UCSD-AML1 (cell line): ENCODE measurements at regions not wholly inside any gene's neighbourhood (a gene's known extent, or its start where the extent isn't known, plus 50 kb on each side); places are given as distances from the start of the nearest gene placed in this dataset.

Source experiments
- DNase-seq: peaks from one replicate; lab custom pipeline; 2025; ENCODE audit not compliant: unreplicated experiment; lab: John Stamatoyannopoulos, UW

DNA sequence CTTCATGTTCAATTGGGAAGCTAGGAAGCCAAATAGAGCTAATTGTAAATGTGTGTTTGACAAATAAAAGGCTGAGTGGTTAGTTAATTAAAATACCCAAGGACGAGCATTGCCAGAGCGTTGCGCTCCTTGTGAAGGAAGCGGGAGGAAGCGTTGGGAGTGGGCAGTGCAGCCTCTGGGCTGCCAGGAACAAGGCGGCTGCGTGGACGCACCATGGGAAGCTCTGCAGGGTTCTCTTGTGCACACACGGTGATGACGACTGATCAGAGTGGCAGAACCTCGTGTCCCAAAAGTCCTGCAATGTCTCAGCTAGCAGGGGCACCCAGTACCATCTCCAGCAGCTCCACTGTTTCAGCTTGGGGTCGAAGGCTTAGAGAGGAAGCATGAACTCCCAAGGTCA lies 546.6 kb upstream of the TMEM132C start:
- no peak for DNase-seq

DNA sequence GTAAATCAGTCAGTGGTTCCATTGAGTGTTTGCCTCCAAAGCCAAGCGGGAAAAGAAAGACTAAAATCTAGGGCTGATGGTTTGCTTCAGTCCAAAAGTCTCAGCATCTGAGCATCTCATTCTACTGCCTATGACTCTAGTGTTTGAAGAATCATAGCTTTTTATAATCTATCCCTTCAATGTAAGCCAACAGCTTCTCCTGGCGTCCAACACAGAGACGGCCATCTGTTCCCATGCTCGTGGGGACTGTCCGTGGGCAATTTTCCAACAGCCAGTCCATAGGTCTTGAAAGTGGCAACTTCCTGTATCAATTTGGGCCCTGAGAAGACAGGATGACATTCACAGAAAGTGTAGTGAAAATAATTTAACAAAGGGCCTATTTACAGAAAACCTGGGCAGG lies 544.4 kb upstream of the TMEM132C start:
- no peak for DNase-seq

DNA sequence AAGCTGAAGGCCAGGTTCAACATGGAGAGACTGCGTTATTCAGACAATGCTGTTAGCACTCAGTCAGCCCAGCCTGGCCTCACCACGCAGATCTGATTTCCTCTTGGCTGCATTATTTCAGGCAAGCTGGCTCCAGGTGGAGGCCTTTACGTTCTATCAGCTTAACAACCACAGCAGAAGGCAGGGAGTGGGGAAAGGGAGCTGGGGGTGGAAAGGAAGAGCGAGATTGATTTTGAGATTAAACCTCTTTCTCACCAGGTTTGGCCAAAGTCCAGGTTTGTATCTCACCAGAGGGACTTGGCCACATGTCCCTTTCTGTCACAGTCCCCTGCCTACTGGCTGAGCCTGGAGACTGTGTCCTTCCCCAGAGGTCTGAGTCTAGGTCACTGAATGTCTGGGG lies 543.7 kb upstream of the TMEM132C start:
- no peak for DNase-seq

DNA sequence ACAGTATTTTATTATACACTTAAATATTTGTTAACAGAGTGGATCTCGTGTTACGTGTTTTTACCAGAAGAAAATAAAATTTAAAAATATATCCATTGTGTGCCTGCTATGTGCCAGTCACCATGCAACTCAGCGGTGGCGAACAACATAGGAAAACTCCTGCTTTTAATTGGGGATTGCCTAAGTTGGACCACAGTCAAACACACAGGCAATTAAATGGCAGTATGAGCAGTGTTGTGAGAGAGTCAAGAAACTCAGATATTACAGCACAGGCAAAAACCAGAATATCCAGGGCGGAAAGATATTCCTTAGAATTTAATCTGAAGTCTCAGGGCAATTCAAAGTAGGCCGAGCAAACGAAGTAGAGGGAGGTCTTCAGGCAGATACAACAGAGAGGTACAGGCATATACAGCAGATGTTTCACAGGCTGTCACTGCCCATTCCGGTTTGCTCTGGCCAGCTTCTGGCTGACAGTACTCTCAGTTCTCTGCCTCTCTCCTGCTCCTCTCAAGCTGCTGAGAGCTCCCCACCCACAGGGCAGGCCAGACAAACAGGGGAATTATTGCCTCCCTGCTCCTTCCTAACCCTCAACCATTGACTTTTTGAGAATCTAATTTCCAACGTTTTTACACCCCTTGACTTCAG lies 540.2 kb upstream of the TMEM132C start:
- DNase-seq: no peak

DNA sequence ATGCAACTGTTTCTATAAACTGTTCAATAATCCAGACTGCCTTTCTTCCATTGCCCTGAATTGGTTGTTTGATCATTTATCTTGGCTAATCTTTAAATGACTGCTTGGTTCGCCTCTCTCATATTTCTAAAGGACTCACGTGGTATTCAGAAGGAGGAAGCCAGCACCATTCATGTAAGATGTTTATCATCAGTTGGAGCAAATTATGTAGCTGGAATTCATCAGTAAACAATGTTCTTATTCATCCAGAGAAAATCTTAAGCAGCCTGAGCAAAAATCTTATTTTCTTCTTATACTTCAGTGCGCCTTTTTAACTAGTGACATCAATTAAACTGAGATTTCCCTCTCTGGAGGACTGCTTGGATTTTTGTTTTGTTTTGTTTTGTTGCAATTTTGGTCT lies 538.7 kb upstream of the TMEM132C start:
- DNase-seq: no peak

DNA sequence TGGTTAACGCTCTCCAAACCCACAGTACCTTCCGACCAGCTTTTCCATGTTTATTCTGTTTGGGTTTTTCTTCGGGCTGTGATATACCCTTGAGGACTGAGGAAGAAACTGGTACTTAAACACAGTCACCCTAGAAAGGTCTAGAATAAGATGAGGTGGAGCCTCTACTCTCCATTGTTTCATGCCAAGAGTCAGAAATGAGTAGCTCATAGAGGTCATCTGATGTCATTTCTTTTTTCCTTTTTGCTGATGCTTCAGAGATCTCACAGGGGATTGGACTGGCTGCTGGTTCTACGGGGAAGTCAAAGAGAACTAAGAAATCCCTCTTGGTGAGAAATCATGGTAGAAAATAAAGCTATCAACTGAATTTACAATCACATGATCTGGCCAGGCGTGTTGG lies 538.2 kb upstream of the TMEM132C start:
- no peak for DNase-seq

DNA sequence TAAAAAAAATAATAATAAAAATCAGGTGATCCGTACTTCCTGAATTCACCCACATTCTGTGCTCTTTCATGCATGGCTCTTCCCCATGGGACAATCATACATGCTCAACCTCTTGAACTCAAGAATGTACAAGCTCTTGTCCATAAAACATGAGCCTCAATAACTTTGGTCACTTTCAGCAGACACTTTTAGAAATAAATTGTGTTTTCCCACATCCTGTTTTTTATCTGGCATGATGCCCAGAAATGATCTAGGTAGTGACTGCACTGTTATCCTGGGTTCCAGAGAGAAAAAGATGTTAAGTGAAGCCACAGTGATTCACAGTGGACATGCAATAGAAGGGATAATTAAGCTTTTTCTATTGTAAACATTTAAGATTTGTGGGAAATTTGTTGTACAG lies 537.6 kb upstream of the TMEM132C start:
- no peak for DNase-seq

DNA sequence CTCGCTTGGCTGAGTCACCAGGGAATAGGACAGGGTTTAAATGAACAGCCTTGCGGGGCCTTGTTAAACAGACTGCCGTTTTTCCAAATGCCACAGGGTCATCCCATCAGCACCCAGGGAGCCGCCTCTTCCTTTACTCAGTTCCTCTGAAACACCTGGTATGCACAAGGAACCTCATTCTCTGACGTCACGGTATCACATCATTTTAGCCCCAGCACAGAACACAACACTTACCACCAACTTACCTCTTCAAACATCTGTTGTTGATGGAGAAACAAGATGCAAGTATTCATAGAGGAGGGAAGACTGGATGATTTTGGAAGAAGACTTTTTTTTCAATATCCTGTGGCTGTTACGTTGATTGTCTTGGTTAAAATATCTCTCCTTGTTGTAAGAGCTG lies 535.3 kb upstream of the TMEM132C start:
- DNase-seq: no peak

DNA sequence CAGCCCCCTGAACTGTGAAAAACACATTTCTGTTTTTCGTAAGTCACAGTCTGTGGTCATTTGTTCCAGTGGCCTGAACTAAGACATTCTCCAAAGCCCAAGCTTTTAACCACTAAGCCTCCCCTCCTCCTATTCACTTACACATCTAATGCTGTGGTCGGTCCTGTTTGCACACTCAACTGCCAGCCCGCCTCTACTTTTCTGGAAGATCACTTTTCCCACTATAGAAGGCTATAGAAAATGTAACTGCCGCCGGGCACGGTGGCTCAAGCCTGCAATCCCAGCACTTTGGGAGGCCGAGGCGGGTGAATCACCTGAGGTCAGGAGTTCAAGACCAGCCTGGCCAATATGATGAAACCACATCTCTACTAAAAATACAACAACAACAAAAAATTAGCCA lies 524.7 kb upstream of the TMEM132C start:
- DNase-seq: no peak

DNA sequence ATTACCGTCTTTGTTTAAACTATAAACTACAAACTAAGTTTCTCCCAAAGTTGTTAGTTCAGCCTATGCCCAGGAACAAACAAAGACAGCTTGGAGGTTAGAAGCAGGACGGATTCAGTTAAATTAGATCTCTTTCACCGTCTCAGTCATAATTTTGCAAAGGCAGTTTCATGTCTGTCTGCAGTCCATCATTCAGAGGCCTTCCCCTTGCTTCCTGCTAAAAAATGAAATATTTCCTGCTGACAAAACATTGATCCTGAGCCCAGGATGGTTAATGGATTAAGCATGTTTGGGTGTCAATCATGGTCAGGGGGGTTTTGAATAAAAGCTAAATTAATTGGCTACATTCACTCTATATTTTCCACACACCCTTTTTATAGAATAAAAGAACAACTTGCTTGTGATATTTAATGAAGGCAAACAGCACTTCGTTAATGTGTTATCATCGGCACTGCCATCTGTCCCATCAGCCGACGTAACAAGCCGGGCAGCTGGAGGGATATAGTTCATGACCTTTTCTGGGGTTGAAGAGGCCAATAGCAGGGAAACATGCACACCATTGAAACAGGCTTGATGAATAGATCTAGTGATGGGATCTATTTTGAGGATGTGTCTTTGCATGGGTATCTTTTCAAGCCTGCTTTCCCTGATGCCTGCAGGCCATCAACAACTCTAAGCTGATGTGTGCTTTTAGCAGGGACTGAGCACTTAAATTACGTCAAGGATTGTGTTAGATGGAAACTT lies 521.3 kb upstream of the TMEM132C start:
- no peak for DNase-seq

DNA sequence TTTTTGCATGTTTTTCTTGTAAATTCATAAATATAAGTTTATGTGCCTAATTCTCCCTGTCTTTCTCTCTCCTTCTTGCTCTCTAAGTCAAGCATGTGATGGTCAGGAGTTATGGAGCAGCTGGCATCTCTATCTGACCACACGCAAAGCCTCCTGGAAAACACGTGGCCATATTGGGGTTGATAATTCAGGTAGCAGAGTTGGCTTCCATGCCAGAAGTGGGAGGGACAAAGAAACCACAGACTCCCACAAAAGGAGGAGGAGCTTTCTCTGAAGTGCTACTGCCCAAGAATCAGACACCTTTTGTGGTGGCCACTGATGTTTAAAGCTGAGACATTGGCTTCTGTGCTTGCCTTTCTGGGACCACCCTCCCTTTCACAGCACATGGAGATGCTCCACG lies 517.6 kb upstream of the TMEM132C start:
- DNase-seq: no peak

DNA sequence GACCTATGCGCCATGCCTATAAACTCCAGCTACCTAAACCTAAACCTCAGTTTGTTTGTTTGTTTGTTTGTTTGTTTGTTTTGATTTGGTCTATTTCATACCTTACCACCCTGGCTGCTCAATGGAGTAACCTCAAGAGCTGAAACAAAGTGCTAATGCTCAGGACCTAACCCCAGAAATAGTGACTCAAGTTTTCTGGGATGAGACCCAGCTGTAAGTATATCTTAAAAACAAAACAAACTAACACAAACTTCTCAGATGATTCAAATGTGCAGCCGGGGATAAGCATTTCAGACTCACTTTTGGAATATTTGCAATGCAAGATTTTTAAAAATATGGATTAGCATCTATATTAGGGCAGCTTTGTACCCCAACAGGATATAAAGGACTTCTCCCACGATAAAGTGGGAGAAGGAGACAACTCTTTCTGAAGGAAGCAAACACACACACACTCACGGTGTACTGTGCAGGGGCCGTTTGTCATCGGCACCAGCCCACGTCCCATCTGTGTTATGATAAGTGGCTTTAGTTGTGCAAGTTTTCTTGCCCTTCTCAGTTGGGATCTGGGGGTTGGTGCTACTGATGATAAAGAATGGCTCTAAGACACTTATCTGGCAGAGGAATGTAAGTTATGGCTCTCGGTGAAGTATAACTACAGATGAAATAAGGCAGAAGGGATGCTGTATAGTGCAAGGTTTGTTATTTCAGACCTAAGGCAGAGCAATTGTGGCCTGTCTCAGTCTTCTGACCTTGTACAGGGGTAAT lies 516.7 kb upstream of the TMEM132C start:
- DNase-seq: no peak

DNA sequence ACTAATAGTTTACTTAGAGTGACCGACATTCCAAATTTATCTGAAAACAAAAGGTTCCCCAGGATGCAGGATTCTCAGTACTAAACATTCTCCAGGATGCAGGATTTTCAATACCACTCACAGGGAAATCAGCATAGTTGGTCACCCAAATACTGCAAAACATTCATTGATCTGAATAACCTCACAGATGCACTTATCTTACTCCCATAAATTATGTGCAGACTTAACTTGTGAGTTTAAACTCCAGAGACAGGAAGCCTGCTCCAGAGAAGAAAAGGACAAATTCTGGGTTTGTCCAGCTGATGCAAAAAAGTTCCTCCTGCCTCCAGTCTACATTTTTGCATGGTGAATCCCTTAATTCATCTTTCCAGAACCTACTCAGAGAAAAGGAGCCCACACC lies 514.2 kb upstream of the TMEM132C start:
- DNase-seq: no peak

DNA sequence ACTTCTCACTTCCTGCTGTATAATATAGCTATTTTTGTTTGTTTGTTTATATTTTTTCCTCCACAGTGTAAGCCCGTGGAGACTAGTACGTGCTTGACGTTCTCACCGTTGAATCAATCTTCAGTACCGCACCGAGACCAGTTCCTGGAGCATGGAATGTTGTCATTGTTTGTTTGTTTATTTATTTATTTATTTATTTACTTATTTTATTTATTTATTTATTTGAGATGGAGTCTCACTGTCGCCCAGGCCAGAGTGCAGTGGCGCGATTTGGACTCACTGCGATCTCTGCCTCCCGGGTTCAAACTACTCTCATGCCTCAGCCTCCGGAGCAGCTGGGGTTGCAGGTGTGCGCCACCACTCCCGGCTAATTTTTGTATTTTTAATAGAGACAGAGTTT lies 506.6 kb upstream of the TMEM132C start:
- no peak for DNase-seq

DNA sequence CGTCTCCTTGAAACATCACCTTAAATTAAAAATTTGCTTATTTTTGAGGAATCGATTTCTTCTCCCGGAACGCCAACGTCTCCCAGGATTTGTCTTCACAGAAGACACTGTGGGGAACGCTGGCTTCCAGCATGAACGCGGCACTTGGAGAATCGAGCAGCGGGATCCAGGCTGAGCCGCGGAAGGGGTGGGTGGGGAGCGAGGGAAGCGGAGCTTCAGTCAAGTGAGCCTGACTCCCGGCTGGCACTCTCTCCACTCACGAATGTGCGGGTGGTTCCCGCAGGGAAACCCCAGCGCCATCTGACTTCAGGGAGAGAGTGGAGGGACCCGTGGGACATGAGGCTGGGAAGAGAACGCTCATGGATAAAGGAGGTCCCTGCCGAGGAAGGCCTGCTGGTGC lies 506.0 kb upstream of the TMEM132C start:
- no peak for DNase-seq

DNA sequence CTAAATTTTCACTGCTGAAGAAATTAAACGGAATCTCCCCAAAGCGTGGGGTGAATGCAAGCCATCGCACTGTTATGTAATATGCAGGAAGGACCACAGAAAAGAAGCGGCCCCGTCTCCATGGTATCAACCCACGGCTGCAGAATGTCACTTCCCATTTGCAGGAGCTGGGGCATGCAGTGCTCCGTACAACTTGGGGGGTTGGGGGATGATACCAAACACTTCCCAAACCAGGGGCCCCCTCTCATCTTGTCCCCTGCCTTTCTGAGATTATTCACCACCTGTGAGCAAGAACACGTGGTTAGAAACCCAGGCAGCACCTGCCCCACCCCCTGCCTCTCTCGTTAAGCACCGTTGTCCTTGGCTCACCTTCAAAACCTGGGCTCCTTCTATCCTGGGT lies 505.1 kb upstream of the TMEM132C start:
- peak; percentile 11 for DNase-seq

DNA sequence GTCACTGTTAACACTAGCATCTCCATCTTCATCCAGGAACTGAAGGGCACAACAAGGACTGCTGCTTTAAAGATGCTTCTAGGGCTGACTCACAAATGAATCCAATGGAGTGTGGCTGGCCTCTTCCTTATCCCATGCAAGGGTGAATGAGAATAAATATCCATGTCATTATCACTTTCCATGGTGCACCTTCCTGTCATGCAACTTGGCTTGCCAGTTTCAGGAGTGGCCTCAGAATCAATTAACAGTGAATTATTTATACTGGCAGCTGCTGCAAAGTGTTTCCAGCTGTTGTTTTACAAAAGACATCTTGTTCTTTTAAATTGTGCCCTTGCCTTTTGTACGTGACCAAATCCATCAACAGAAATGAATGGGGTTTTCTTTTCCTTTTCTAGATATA lies 499.3 kb upstream of the TMEM132C start:
- DNase-seq: no peak

DNA sequence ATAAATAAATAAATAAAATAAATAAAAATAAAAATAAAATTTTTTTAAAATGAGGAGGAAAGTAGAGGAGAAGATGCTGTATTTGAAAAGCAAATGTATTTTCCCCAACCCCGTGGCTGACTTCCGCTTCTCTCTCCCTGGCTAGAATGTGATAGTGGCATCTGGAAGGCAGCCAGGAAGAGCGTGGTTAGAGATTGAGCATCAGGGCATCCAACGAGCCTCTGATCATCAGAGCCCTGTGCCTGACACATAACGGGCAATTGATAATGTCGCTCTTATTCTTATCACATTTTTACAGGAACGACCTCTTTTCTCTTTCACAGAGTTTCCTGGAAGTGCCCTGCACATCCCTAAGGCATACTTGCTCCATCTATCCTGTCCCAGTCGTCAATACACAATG lies 496.9 kb upstream of the TMEM132C start:
- DNase-seq: peak; percentile 42

DNA sequence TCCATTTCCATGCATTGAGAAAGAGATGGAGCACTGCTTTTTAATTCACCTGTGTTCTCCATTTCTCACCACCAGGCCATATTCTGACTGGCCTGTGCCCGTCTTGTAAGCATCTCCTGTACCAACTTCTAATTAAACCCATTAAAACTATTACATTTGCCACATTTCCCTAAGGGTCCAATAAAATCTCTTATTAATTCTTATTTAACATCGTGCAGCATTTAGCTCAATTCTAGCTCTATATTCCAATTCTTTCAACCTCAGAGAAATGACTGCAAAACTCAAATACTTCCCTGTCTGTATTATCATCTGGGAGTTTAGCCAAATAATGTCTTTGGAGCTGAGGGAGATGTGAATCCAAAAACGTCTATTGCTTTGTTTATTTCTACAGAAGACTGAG lies 495.4 kb upstream of the TMEM132C start:
- no peak for DNase-seq

DNA sequence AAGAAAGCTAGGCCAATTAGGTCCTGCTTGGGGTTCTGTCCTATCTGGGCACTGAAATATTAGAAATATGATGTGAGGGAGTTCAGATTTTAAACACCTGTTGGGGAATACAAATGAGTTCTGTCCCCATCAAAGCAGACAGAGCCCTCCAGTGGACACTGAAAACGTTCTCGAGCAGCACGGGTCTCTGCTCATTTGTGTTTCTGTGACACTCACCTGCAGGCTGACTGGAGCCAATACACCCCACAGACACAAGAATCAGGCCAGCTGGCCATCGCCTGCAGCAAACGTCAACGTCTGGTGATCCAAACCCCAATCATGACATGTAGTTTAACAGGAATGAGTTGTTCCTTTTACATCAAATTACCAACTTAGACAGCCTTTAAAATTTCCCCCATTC lies 493.4 kb upstream of the TMEM132C start:
- DNase-seq: no peak

DNA sequence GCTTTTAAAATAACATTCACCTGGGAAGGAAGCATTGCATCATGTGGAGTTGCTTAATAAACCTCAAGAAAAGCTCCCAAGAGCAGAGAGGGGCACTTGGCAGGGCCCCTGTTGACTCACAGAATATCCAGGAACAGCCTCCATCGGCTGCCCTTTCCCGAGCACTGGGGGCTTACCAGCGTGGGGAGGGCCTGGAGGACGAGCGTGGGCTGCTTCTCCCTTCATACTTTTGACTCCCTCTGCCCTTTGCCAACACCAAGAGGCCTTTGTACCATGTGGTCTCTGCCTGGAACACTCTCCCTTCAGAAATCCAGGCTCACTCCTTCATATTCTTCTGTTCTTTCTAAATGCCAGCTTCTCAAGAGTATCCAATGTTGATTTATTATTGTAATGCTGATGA lies 492.1 kb upstream of the TMEM132C start:
- DNase-seq: no peak

DNA sequence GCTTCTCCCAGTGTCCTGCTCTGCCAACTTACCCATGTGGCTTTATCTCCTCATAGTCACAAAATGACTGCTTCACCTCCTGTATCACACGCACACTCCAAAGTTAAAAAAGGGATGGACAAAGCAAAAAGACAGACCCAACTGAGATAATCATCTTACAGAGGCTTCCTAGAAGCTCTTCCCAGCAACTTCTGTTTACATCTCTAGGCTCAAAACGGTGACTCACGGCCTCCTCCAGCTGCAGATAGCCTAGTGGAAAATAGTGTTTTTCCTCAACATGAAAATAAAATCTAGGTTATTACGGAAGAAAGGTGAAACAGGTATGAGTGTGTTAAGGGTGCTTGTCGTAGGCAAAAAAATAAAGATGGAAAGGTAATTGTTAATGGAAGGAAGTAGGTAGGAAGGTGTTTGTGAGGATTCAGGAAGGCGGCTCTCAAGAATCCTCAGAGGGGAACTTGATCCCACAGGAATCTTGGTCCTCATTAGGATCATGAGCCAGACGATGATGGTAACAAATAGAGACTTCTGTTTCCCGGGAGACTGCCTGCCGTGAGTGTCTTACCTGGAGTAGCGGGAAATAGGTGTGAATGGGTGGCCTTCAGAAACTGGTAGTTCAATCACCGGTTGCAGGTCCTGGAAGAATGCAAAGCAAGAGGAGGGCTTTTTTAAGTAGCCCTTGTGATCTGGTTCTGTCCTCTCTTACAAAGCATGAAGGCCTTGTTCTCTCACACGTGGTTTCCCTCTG lies 487.5 kb upstream of the TMEM132C start:
- no peak for DNase-seq
